IMR-90 (cell line): ENCODE measurements at regions not wholly inside any gene's neighbourhood (a gene's known extent, or its start where the extent isn't known, plus 50 kb on each side); places are given as distances from the start of the nearest gene placed in this dataset.

Experiments used
- ATAC-seq: fragments of 200-7000 bp; cut with Tn5 transposase; 2 replicates; pipeline ENCODE4 v1.9.1; 2020; ENCODE audit warnings: low read depth, mild to moderate bottlenecking, moderate library complexity
- BruUV-seq: library from RNA; stranded (reverse); fragments of 400-500 nt; replicated peaks from 2 replicates; lab custom pipeline; 2021; lab: Mats Ljungman, UMichigan
- CTCF ChIA-PET: fragments of 300-600 bp; formaldehyde crosslinking; extraction: SDS; loops from one replicate; lab custom pipeline; 2021; ENCODE audit warnings: antibody characterized with exemption; lab: Yijun Ruan, JAX
- POLR2A ChIA-PET: fragments of 300-600 bp; sonication (Branson Sonifier 250); formaldehyde crosslinking; loops from one replicate; lab custom pipeline; 2022; ENCODE audit warnings: antibody characterized with exemption; ENCODE audit not compliant: unreplicated experiment; lab: Charles Lee
- DNase-seq: peaks from one replicate; pipeline ENCODE4 v3.0.0; 2013
- H2AFZ ChIP-seq: replicated peaks from 2 replicates; pipeline ENCODE3; 2013; ENCODE audit warnings: low read length, mild to moderate bottlenecking; ENCODE audit not compliant: poor library complexity
- H2AK5ac ChIP-seq: 2 replicates; pipeline ENCODE4 v1.6.1; 2013; ENCODE audit warnings: low read depth, low read length, inconsistent platforms
- H2AK9ac ChIP-seq: replicated peaks from 2 replicates; pipeline ENCODE3; 2013; ENCODE audit warnings: mild to moderate bottlenecking, low read depth, low read length, moderate library complexity; ENCODE audit not compliant: poor library complexity
- H2BK120ac ChIP-seq: 2 replicates; pipeline ENCODE4 v1.6.1; 2013; ENCODE audit warnings: low read depth, low read length, inconsistent platforms
- H2BK15ac ChIP-seq: 3 replicates; pipeline ENCODE4 v1.6.1; 2013; ENCODE audit warnings: low read depth, low read length, inconsistent platforms
- H2BK20ac ChIP-seq: 2 replicates; pipeline ENCODE4 v1.6.1; 2013; ENCODE audit warnings: low read depth, mild to moderate bottlenecking, inconsistent platforms, low read length, moderate library complexity
- H2BK5ac ChIP-seq: 2 replicates; pipeline ENCODE4 v1.6.1; 2013; ENCODE audit warnings: mild to moderate bottlenecking, low read depth, low read length, inconsistent platforms; ENCODE audit not compliant: poor library complexity, severe bottlenecking
- H3K14ac ChIP-seq: replicated peaks from 2 replicates; pipeline ENCODE4 v1.6.1; 2013; ENCODE audit warnings: low read depth, low read length, inconsistent platforms
- H3K18ac ChIP-seq: 2 replicates; pipeline ENCODE4 v1.6.1; 2013; ENCODE audit warnings: low read depth, low read length, control low read depth
- H3K23ac ChIP-seq: 2 replicates; pipeline ENCODE4 v1.6.1; 2013; ENCODE audit warnings: low read depth, low read length, inconsistent platforms
- H3K27ac ChIP-seq: 2 replicates; pipeline ENCODE4 v1.5.1; 2013; ENCODE audit warnings: mild to moderate bottlenecking, control low read depth, low read length; ENCODE audit not compliant: insufficient read depth
- H3K27me3 ChIP-seq: 2 replicates; pipeline ENCODE4 v1.6.1; 2013; ENCODE audit warnings: low read length; ENCODE audit not compliant: control insufficient read depth, insufficient read depth
- H3K36me3 ChIP-seq: 2 replicates; pipeline ENCODE4 v1.6.1; 2013; ENCODE audit warnings: low read length, mixed read lengths; ENCODE audit not compliant: control insufficient read depth, insufficient read depth
- H3K4ac ChIP-seq: 2 replicates; pipeline ENCODE4 v1.6.1; 2013; ENCODE audit warnings: low read depth, low read length, inconsistent platforms
- H3K4me1 ChIP-seq: 2 replicates; pipeline ENCODE4 v1.6.1; 2013; ENCODE audit warnings: low read length, mixed read lengths; ENCODE audit not compliant: control insufficient read depth, insufficient read depth
- H3K4me2 ChIP-seq: 2 replicates; pipeline ENCODE4 v1.6.1; 2013; ENCODE audit warnings: low read depth, mild to moderate bottlenecking, control low read depth, low read length, moderate library complexity
- H3K4me3 ChIP-seq: 2 replicates; pipeline ENCODE4 v1.5.1; 2013; ENCODE audit warnings: low read depth, mild to moderate bottlenecking, control low read depth, low read length, moderate library complexity; ENCODE audit not compliant: insufficient read depth
- H3K56ac ChIP-seq: 2 replicates; pipeline ENCODE4 v1.6.1; 2013; ENCODE audit warnings: low read length, inconsistent platforms; ENCODE audit not compliant: insufficient read depth; ENCODE audit errors: extremely low read depth
- H3K79me1 ChIP-seq, 2 experiments: 2 replicates each; pipeline ENCODE4 v1.6.1; 2013; ENCODE audit warnings: low read length in 2 of 2, inconsistent platforms in 1 of 2, low read depth in 1 of 2
- H3K9ac ChIP-seq: 2 replicates; pipeline ENCODE4 v1.6.1; 2013; ENCODE audit warnings: low read depth, low read length, control low read depth
- H3K9me1 ChIP-seq: 2 replicates; pipeline ENCODE4 v1.6.1; 2013; ENCODE audit warnings: low read length, inconsistent platforms; ENCODE audit not compliant: insufficient read depth
- H3K9me3 ChIP-seq: 2 replicates; pipeline ENCODE4 v1.6.1; 2013; ENCODE audit warnings: low read length; ENCODE audit not compliant: control insufficient read depth, insufficient read depth
- H4K20me1 ChIP-seq: 2 replicates; pipeline ENCODE4 v1.6.1; 2013; ENCODE audit warnings: low read length, inconsistent platforms; ENCODE audit not compliant: insufficient read depth
- H4K5ac ChIP-seq: 2 replicates; pipeline ENCODE4 v1.6.1; 2013; ENCODE audit warnings: mild to moderate bottlenecking, low read depth, low read length, control low read depth
- H4K8ac ChIP-seq, 2 experiments: 2 replicates each; pipeline ENCODE4 v1.6.1; 2013; ENCODE audit warnings: low read depth in 2 of 2, low read length in 2 of 2, control low read depth in 1 of 2, inconsistent platforms in 1 of 2
- H4K91ac ChIP-seq: 2 replicates; pipeline ENCODE4 v1.6.1; 2013; ENCODE audit warnings: low read depth, low read length, inconsistent platforms; ENCODE audit not compliant: insufficient read depth
- BHLHE40 ChIP-seq: fragments of 150-350 bp; IDR thresholded peaks from 2 replicates; pipeline ENCODE4 v1.6.1; 2016; ENCODE audit warnings: mild to moderate bottlenecking, low read depth, low read length
- CEBPB ChIP-seq: IDR thresholded peaks from 2 replicates; pipeline ENCODE4 v1.6.1; 2012; ENCODE audit warnings: low read depth, low read length, improper control_type of control experiment
- CHD1 ChIP-seq: IDR thresholded peaks from 2 replicates; pipeline ENCODE4 v1.6.1; 2012; ENCODE audit warnings: low read depth, low read length, improper control_type of control experiment
- FOS ChIP-seq: fragments of 150-350 bp; IDR thresholded peaks from 2 replicates; pipeline ENCODE4 v1.6.1; 2016; ENCODE audit warnings: low read depth, low read length
- MAZ ChIP-seq: IDR thresholded peaks from 2 replicates; pipeline ENCODE4 v1.6.1; 2012; ENCODE audit warnings: low read depth, mild to moderate bottlenecking, low read length, improper control_type of control experiment, moderate library complexity, borderline replicate concordance
- POLR2A ChIP-seq: IDR thresholded peaks from 2 replicates; pipeline ENCODE4 v1.6.1; 2012; ENCODE audit warnings: mild to moderate bottlenecking, low read depth, low read length
- RAD21 ChIP-seq: IDR thresholded peaks from 2 replicates; pipeline ENCODE4 v1.6.1; 2012; ENCODE audit warnings: low read length, improper control_type of control experiment
- RCOR1 ChIP-seq: IDR thresholded peaks from 2 replicates; pipeline ENCODE4 v1.6.1; 2012; ENCODE audit warnings: mild to moderate bottlenecking, low read length, improper control_type of control experiment; ENCODE audit not compliant: insufficient replicate concordance
- RFX5 ChIP-seq: IDR thresholded peaks from 2 replicates; pipeline ENCODE4 v1.8.0; 2012; ENCODE audit warnings: low read depth, mild to moderate bottlenecking, low read length, moderate library complexity
- SMC3 ChIP-seq: fragments of 150-350 bp; IDR thresholded peaks from 2 replicates; pipeline ENCODE4 v1.6.1; 2016; ENCODE audit warnings: low read depth, mild to moderate bottlenecking, antibody characterized with exemption, low read length, moderate library complexity
- WGBS, 2 experiments: methylation state at CpG; one replicate each; pipeline versions ENCODE4 v1.1.5 to v1.1.7; 2013; ENCODE audit warnings: missing lambda C conversion rate in 2 of 2; ENCODE audit not compliant: insufficient read length in 1 of 2; ENCODE audit errors: extremely low coverage in 2 of 2; 5-methylcytosine and 5-hydroxymethylcytosine counted together
- dilution Hi-C: fragments of 300-500 bp; cut with HindIII; formaldehyde crosslinking; loops from one replicate; pipeline ENCODE4 v1.14.3; 2018; ENCODE audit warnings: low sequenced_read_pairs; ENCODE audit not compliant: unreplicated experiment
- in situ Hi-C: fragments of 300-500 bp; cut with MboI; formaldehyde crosslinking; loops from 3 replicates; pipeline ENCODE4 v1.14.3; 2019; ENCODE audit warnings: low sequenced_read_pairs, inconsistent platforms, mixed read lengths
- intact Hi-C: fragments of 100-400 bp; cut with micrococcal nuclease; formaldehyde crosslinking; loops from 2 replicates; pipeline ENCODE4 v1.10.0; 2022
- TF ChIP-seq, protein P1 (sequence below): conservative IDR thresholded peaks from 2 replicates; pipeline ENCODE4 v1.5.1; 2012; ENCODE audit warnings: mild to moderate bottlenecking, low read depth, low read length, improper control_type of control experiment
- TF ChIP-seq, protein P2 (sequence below): fragments of 150-350 bp; IDR thresholded peaks from 2 replicates; pipeline ENCODE4 v1.6.1; 2016; ENCODE audit warnings: low read depth, mild to moderate bottlenecking, low read length, moderate library complexity, borderline replicate concordance
- TF ChIP-seq, protein P3 (sequence below): fragments of 150-350 bp; IDR thresholded peaks from 2 replicates; pipeline ENCODE4 v1.6.1; 2017; ENCODE audit warnings: mild to moderate bottlenecking, antibody characterized with exemption, low read length, low read depth

GRCh38 chr18:28786926-28787325 lies 610.0 kb upstream of the CDH2 start:
- H3K9me1 ChIP-seq = no peaks in the 10 kb centered on the region
- ATAC-seq = peak; percentile 57; the same call in 1 of the 2 replicates
- BruUV-seq = no TSS peak
- no peak overlapping the region for H2BK20ac ChIP-seq
- H2AK9ac ChIP-seq = no peak overlapping the region
- POLR2A ChIA-PET = no interaction called here
- intact Hi-C loops = no loop called here
- no peak overlapping the region for H4K5ac ChIP-seq
- H3K9me3 ChIP-seq = no peaks in the 10 kb centered on the region
- peak; percentile 29 for DNase-seq
- no peaks in the 10 kb centered on the region for H3K36me3 ChIP-seq
- no peak overlapping the region for H2BK5ac ChIP-seq
- H3K27ac ChIP-seq = no peak overlapping the region
- CTCF ChIA-PET = interaction anchor here (0.6 kb wide), 1 partner anchor 105 kb away, joined by 3 read pairs; no protein-coding TSS in a partner anchor
- no peak overlapping the region for H3K4me2 ChIP-seq
- no peaks in the 10 kb centered on the region for H4K20me1 ChIP-seq
- no peak overlapping the region for H3K18ac ChIP-seq
- no peaks in the 10 kb centered on the region for H3K79me1 ChIP-seq
- no peak overlapping the region for H2AFZ ChIP-seq
- WGBS, 2 experiments = no CpG with 5 or more reads among the region's 3 CpGs
- no peak overlapping the region for H3K4me3 ChIP-seq
- H3K23ac ChIP-seq = no peak overlapping the region
- no peak overlapping the region for H3K9ac ChIP-seq
- dilution Hi-C loops = no loop called here
- H3K4ac ChIP-seq = no peak overlapping the region
- no peak overlapping the region for H4K8ac ChIP-seq
- H4K91ac ChIP-seq = no peak overlapping the region
- TF ChIP-seq SMC3 = no peak
- TF ChIP-seq, protein P1, sequence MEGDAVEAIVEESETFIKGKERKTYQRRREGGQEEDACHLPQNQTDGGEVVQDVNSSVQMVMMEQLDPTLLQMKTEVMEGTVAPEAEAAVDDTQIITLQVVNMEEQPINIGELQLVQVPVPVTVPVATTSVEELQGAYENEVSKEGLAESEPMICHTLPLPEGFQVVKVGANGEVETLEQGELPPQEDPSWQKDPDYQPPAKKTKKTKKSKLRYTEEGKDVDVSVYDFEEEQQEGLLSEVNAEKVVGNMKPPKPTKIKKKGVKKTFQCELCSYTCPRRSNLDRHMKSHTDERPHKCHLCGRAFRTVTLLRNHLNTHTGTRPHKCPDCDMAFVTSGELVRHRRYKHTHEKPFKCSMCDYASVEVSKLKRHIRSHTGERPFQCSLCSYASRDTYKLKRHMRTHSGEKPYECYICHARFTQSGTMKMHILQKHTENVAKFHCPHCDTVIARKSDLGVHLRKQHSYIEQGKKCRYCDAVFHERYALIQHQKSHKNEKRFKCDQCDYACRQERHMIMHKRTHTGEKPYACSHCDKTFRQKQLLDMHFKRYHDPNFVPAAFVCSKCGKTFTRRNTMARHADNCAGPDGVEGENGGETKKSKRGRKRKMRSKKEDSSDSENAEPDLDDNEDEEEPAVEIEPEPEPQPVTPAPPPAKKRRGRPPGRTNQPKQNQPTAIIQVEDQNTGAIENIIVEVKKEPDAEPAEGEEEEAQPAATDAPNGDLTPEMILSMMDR = no peak
- no peak for TF ChIP-seq FOS
- TF ChIP-seq POLR2A = no peak
- TF ChIP-seq, protein P2, sequence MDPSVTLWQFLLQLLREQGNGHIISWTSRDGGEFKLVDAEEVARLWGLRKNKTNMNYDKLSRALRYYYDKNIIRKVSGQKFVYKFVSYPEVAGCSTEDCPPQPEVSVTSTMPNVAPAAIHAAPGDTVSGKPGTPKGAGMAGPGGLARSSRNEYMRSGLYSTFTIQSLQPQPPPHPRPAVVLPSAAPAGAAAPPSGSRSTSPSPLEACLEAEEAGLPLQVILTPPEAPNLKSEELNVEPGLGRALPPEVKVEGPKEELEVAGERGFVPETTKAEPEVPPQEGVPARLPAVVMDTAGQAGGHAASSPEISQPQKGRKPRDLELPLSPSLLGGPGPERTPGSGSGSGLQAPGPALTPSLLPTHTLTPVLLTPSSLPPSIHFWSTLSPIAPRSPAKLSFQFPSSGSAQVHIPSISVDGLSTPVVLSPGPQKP = no peak
- no peak for TF ChIP-seq RCOR1
- TF ChIP-seq, protein P3, sequence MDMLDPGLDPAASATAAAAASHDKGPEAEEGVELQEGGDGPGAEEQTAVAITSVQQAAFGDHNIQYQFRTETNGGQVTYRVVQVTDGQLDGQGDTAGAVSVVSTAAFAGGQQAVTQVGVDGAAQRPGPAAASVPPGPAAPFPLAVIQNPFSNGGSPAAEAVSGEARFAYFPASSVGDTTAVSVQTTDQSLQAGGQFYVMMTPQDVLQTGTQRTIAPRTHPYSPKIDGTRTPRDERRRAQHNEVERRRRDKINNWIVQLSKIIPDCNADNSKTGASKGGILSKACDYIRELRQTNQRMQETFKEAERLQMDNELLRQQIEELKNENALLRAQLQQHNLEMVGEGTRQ = no peak
- TF ChIP-seq BHLHE40 = no peak; the same call in 1 of the 2 replicates
- no peak for TF ChIP-seq RFX5
- TF ChIP-seq CEBPB = no peak
- no peak for TF ChIP-seq MAZ
- no peak for TF ChIP-seq RAD21
- no peak for TF ChIP-seq CHD1
- H3K4me1 ChIP-seq = no peaks in the 10 kb centered on the region
- no peaks in the 10 kb centered on the region for H3K27me3 ChIP-seq
- H3K56ac ChIP-seq = no peak overlapping the region
- in situ Hi-C loops = no loop called here
- no peak overlapping the region for H3K14ac ChIP-seq
- H2BK120ac ChIP-seq = no peak overlapping the region
- H2AK5ac ChIP-seq = no peak overlapping the region
- no peak overlapping the region for H2BK15ac ChIP-seq
